Breast epithelium (tissue), 3 donors: ENCODE measurements at regions not wholly inside any gene's neighbourhood (a gene's known extent, or its start where the extent isn't known, plus 50 kb on each side); places are given as distances from the start of the nearest gene placed in this dataset.

Experiments
- POLR2A ChIP-seq: fragments of 450-650 bp; IDR thresholded peaks from one replicate; pipeline ENCODE4 v1.6.1; 2016; ENCODE audit warnings: antibody characterized with exemption, mild to moderate bottlenecking, moderate library complexity
- POLR2AphosphoS5 ChIP-seq, 3 donors: sonication (generic); formaldehyde crosslinking; IDR thresholded peaks; one replicate each; pipeline ENCODE4 v1.6.1; 2017; ENCODE audit warnings: antibody characterized with exemption in 3 of 3
- TF ChIP-seq, protein P1 (sequence below), 3 donors: fragments of 450-650 bp; IDR thresholded peaks; one replicate each; pipeline ENCODE4 v1.5.1; 2016 to 2017; ENCODE audit warnings: antibody characterized with exemption in 3 of 3, mild to moderate bottlenecking in 3 of 3, moderate library complexity in 3 of 3

GRCh38 chr6:169965657-169966311 lies 214.4 kb downstream of the ERMARD start:
- TF ChIP-seq, protein P1, sequence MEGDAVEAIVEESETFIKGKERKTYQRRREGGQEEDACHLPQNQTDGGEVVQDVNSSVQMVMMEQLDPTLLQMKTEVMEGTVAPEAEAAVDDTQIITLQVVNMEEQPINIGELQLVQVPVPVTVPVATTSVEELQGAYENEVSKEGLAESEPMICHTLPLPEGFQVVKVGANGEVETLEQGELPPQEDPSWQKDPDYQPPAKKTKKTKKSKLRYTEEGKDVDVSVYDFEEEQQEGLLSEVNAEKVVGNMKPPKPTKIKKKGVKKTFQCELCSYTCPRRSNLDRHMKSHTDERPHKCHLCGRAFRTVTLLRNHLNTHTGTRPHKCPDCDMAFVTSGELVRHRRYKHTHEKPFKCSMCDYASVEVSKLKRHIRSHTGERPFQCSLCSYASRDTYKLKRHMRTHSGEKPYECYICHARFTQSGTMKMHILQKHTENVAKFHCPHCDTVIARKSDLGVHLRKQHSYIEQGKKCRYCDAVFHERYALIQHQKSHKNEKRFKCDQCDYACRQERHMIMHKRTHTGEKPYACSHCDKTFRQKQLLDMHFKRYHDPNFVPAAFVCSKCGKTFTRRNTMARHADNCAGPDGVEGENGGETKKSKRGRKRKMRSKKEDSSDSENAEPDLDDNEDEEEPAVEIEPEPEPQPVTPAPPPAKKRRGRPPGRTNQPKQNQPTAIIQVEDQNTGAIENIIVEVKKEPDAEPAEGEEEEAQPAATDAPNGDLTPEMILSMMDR (IDR thresholded peaks at IDR 0.05) = no peak
- TF ChIP-seq POLR2A = no peak
- TF ChIP-seq POLR2AphosphoS5 (IDR thresholded peaks at IDR 0.05) = no peak
